OCI-LY7 (cell line): ENCODE measurements at regions not wholly inside any gene's neighbourhood (a gene's known extent, or its start where the extent isn't known, plus 50 kb on each side); places are given as distances from the start of the nearest gene placed in this dataset.

Source experiments
- BruUV-seq: library from RNA; stranded (reverse); fragments of 400-500 nt; replicated peaks from 2 replicates; lab custom pipeline; 2021; lab: Mats Ljungman, UMichigan
- CTCF ChIA-PET: fragments of 300-600 bp; sonication (Branson Sonifier 250); formaldehyde crosslinking; loops from one replicate; lab custom pipeline; 2022; ENCODE audit warnings: antibody characterized with exemption; ENCODE audit not compliant: unreplicated experiment; lab: Charles Lee
- POLR2A ChIA-PET: fragments of 300-600 bp; sonication (Branson Sonifier 250); formaldehyde crosslinking; loops from one replicate; lab custom pipeline; 2022; ENCODE audit warnings: antibody characterized with exemption; lab: Charles Lee
- DNase-seq: peaks from one replicate; pipeline ENCODE4 v3.0.0-alpha.2; 2015; ENCODE audit warnings: low spot score
- H2AFZ ChIP-seq: fragments of 200-600 bp; sonication (generic), shearing (Covaris generic); 2 replicates; pipeline ENCODE4 v1.6.1; 2014; ENCODE audit warnings: mild to moderate bottlenecking, antibody characterized with exemption, low read length, moderate library complexity
- H3K27ac ChIP-seq: fragments of 200-600 bp; sonication (generic); 2 replicates; pipeline ENCODE4 v1.5.1; 2014; ENCODE audit warnings: mixed run types, low read depth, mild to moderate bottlenecking, moderate library complexity, low read length, inconsistent platforms; ENCODE audit not compliant: poor library complexity, severe bottlenecking
- H3K36me3 ChIP-seq: fragments of 200-600 bp; sonication (generic); 2 replicates; pipeline ENCODE4 v1.6.1; 2014; ENCODE audit warnings: mild to moderate bottlenecking, antibody characterized with exemption, low read length, moderate library complexity, mixed read lengths; ENCODE audit not compliant: insufficient read depth
- H3K4me1 ChIP-seq: fragments of 200-600 bp; sonication (generic); 2 replicates; pipeline ENCODE4 v1.5.1; 2014; ENCODE audit warnings: mild to moderate bottlenecking, low read length; ENCODE audit not compliant: insufficient read depth, poor library complexity, severe bottlenecking
- H3K4me2 ChIP-seq: fragments of 200-600 bp; sonication (generic); 2 replicates; pipeline ENCODE4 v1.6.1; 2014; ENCODE audit warnings: mild to moderate bottlenecking, low read length
- H3K4me3 ChIP-seq: fragments of 200-600 bp; sonication (generic); 2 replicates; pipeline ENCODE4 v1.5.1; 2014; ENCODE audit warnings: mild to moderate bottlenecking, low read depth, low read length; ENCODE audit not compliant: poor library complexity, severe bottlenecking
- H3K79me2 ChIP-seq: fragments of 200-600 bp; sonication (generic); 2 replicates; pipeline ENCODE4 v1.6.1; 2016; ENCODE audit warnings: low read depth, mild to moderate bottlenecking, low read length, moderate library complexity, mixed read lengths; ENCODE audit not compliant: insufficient read depth
- H3K9me2 ChIP-seq: fragments of 200-600 bp; sonication (generic); 2 replicates; pipeline ENCODE4 v1.6.1; 2016; ENCODE audit warnings: mild to moderate bottlenecking, low read length, mixed read lengths; ENCODE audit not compliant: insufficient read depth
- H3K9me3 ChIP-seq: fragments of 200-600 bp; sonication (generic); 2 replicates; pipeline ENCODE4 v1.6.1; 2014; ENCODE audit warnings: mild to moderate bottlenecking, mixed run types, low read length, mixed read lengths
- H4K20me1 ChIP-seq: fragments of 200-600 bp; sonication (generic); 2 replicates; pipeline ENCODE4 v1.6.1; 2014; ENCODE audit warnings: mild to moderate bottlenecking, antibody characterized with exemption, low read length, moderate library complexity, mixed read lengths; ENCODE audit not compliant: insufficient read depth
- CTCF ChIP-seq: fragments of 200-600 bp; sonication (generic); conservative IDR thresholded peaks from 2 replicates; pipeline ENCODE4 v1.5.1; 2014; ENCODE audit warnings: mild to moderate bottlenecking, antibody characterized with exemption, low read length, moderate library complexity, mixed read lengths
- EZH2phosphoT487 ChIP-seq: fragments of 200-600 bp; sonication (generic); IDR thresholded peaks from 2 replicates; pipeline ENCODE4 v1.6.1; 2018; ENCODE audit warnings: low read depth, borderline replicate concordance, mild to moderate bottlenecking, mixed run types, antibody characterized with exemption, low read length, moderate library complexity, mixed read lengths
- intact Hi-C: fragments of 100-400 bp; cut with micrococcal nuclease; formaldehyde crosslinking; loops from one replicate; pipeline ENCODE4 v1.10.0; 2022; ENCODE audit not compliant: unreplicated experiment

GRCh38 chr12:75706786-75707605 is 195.6 kb upstream of the KRR1 start:
- Histone ChIP-seq H3K79me2 (no peaks in the 10 kb centered on the region), H3K27ac (no peak overlapping the region), H3K4me1 (peaks cover 6% of the 10 kb centered on the region), H3K9me2 (0 out of 2 replicates have a peak, but pooled peaks cover 4% of the 10 kb centered on the region), H3K9me3 (no peaks in the 10 kb centered on the region), H3K4me3 (no peak overlapping the region), H3K4me2 (no peak overlapping the region), H3K36me3 (no peaks in the 10 kb centered on the region), H2AFZ (no peak overlapping the region), H4K20me1 (no peaks in the 10 kb centered on the region)
- TF ChIP-seq EZH2phosphoT487 (no peak), CTCF (no peak)
- CTCF ChIA-PET = interaction anchor here (0.5 kb wide), 1 partner anchor 20 kb away, joined by 3 read pairs; no protein-coding TSS in a partner anchor
- POLR2A ChIA-PET = no interaction called here
- DNase-seq = no peak
- no TSS peak for BruUV-seq
- intact Hi-C loops = no loop called here

DNA sequence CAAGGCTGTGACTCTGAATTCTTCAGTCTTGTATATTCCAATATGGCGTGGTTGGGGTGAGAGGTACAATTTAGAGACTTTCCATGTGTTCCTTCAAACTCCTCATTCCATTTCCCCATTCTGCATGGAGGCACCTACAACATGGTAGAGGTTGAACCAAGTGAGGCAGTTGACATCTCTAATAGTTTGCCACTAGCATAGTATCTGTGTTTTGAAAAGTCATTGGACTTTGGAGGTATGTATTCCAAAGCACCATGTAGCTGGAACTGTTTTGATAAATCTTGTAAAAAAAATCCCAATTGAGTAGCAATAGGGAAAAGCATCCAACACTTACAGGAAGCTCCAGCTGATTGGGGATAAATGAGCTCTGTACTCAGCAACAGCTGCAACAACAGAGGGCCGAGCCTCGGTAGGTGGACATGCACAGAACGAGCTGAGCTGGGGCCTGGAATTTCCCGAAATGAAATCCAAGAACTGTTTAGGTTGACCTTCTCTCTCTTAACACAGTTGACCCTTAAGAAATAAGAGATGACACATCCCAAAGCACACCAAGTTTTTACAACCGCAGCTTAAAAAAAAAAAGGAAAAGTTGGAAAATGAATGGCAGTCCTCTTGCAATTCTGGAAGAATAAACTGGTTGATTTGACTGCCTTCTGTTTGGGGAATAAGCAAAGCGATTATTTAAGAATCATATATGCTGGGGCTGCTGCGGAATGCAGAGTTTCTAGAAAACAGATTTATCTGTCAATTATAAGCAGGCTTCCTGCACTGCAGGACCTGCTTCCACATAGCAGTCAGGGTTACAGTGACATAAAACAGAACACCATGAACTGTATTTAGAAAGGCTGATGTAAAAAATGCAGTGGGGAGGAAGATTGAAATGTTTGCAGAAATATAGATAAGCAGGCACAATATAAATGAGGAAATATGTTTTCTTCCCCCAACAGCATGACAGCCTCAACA is 194.6 kb upstream of the KRR1 start:
- H3K27ac ChIP-seq = no peak overlapping the region
- intact Hi-C loops = no loop called here
- H3K36me3 ChIP-seq = no peaks in the 10 kb centered on the region
- no peaks in the 10 kb centered on the region for H3K9me3 ChIP-seq
- BruUV-seq = no TSS peak
- no peak overlapping the region for H3K4me2 ChIP-seq
- ChIA-PET CTCF (no interaction called here), POLR2A (interaction anchor here (0.6 kb wide), 1 partner anchor 1276 kb away, joined by 3 read pairs; no protein-coding TSS in a partner anchor)
- H4K20me1 ChIP-seq = no peaks in the 10 kb centered on the region
- H3K9me2 ChIP-seq = no peaks in the 10 kb centered on the region
- no peak for TF ChIP-seq EZH2phosphoT487
- TF ChIP-seq CTCF = no peak
- no peak overlapping the region for H3K4me3 ChIP-seq
- no peak for DNase-seq
- peaks cover 6% of the 10 kb centered on the region for H3K4me1 ChIP-seq
- H3K79me2 ChIP-seq = no peaks in the 10 kb centered on the region
- no peak overlapping the region for H2AFZ ChIP-seq
